BJ (cell line): ENCODE measurements at regions not wholly inside any gene's neighbourhood (a gene's known extent, or its start where the extent isn't known, plus 50 kb on each side); places are given as distances from the start of the nearest gene placed in this dataset.
"Not testable (repeated sequence)": the region's sequence is repeated elsewhere in the genome, so short reads cannot be mapped to it uniquely, and the experiment has no call there.

Source experiments
- CTCF ChIA-PET: fragments of 350-600 bp; formaldehyde crosslinking; extraction: SDS; loops from one replicate; lab custom pipeline; 2021; ENCODE audit warnings: antibody characterized with exemption, inconsistent platforms; lab: Yijun Ruan, JAX
- POLR2A ChIA-PET: fragments of 300-600 bp; sonication (Branson Sonifier 250); formaldehyde crosslinking; extraction: SDS; loops from one replicate; lab custom pipeline; 2021; ENCODE audit warnings: antibody characterized with exemption; lab: Charles Lee
- DNase-seq: peaks from one replicate; pipeline ENCODE4 v3.0.0-alpha.2; 2011; ENCODE audit warnings: low read depth
- H3K27me3 ChIP-seq: 2 replicates; pipeline ENCODE4 v1.6.0; 2011; ENCODE audit warnings: low read length; ENCODE audit not compliant: control insufficient read depth, insufficient read depth
- H3K36me3 ChIP-seq: 2 replicates; pipeline ENCODE4 v1.5.1; 2011; ENCODE audit warnings: low read length; ENCODE audit not compliant: control insufficient read depth, insufficient read depth
- H3K4me3 ChIP-seq: 2 replicates; pipeline ENCODE4 v1.5.1; 2011; ENCODE audit warnings: low read depth, mild to moderate bottlenecking, control low read depth, low read length
- TF ChIP-seq, protein P1 (sequence below): IDR thresholded peaks from 2 replicates; pipeline ENCODE4 v1.5.1; 2011; ENCODE audit warnings: low read depth, mild to moderate bottlenecking, control low read depth, inconsistent platforms, low read length, moderate library complexity; ENCODE audit not compliant: insufficient read depth

DNA sequence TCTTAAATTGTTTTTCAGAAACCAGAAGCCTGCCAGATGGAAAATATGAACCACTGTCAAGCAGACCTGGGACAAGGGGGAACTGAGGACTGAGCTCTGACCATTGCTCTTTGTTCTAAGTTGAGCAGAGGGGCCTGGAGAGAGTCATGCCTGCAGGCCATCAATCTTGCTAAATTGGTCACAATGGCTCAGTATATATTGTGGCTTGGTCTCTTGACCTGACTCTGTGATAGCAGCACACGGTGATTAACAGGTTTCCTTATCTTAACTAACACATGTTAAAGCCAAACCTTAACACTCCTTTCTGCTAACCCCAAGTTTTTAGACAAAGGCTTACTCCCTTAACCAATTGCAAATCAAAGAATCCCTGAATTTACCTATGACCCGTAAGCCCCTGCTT is 1281.2 kb upstream of the NUDT12 start:
- H3K27me3 ChIP-seq: no peaks in the 10 kb centered on the region
- no peaks in the 10 kb centered on the region for H3K36me3 ChIP-seq
- POLR2A ChIA-PET: no interaction called here
- CTCF ChIA-PET: interaction anchor here (0.6 kb wide), 2 partner anchors 73 to 440 kb away, joined by 3 read pairs; no protein-coding TSS in a partner anchor
- TF ChIP-seq, protein P1, sequence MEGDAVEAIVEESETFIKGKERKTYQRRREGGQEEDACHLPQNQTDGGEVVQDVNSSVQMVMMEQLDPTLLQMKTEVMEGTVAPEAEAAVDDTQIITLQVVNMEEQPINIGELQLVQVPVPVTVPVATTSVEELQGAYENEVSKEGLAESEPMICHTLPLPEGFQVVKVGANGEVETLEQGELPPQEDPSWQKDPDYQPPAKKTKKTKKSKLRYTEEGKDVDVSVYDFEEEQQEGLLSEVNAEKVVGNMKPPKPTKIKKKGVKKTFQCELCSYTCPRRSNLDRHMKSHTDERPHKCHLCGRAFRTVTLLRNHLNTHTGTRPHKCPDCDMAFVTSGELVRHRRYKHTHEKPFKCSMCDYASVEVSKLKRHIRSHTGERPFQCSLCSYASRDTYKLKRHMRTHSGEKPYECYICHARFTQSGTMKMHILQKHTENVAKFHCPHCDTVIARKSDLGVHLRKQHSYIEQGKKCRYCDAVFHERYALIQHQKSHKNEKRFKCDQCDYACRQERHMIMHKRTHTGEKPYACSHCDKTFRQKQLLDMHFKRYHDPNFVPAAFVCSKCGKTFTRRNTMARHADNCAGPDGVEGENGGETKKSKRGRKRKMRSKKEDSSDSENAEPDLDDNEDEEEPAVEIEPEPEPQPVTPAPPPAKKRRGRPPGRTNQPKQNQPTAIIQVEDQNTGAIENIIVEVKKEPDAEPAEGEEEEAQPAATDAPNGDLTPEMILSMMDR: no peak
- no peak for DNase-seq
- no peak overlapping the region for H3K4me3 ChIP-seq

DNA sequence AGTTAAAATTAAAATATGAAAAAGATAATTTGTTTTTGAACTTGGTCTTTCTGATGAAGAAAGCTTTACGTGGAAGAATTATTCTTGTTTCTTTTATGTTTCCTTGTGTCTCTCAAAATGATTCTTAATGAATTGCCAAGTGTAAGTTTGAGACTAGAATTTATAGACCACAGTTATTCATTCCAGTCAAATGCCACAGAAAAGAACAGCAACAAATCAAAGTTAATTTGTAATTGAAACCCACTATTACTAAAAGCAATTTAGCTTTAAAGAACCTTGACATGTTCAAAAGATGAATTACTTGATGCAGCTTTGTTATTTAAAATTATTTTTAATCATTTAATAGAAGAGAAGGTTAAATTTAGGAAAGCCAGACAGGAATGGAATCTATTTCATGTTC is 1277.7 kb upstream of the NUDT12 start:
- no peak overlapping the region for H3K4me3 ChIP-seq
- POLR2A ChIA-PET: no interaction called here
- no peaks in the 10 kb centered on the region for H3K36me3 ChIP-seq
- no peak for DNase-seq
- TF ChIP-seq, protein P1: no peak
- CTCF ChIA-PET: no interaction called here
- no peaks in the 10 kb centered on the region for H3K27me3 ChIP-seq

DNA sequence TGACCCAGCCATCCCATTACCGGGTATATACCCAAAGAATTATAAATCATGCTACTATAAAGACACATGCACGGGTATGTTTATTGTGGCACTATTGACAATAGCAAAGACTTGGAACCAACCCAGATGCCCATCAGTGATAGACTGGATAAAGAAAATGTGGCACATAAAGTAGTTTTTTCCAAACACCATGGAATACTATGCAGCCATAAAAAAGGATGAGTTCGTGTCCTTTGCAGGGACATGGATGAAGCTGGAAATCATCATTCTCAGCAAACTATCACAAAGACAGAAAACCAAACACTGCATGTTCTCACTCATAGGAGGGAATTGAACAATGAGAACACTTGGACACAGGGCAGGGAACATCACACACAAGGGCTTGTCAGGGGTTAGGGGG is 1268.9 kb upstream of the NUDT12 start:
- DNase-seq, H3K4me3 ChIP-seq, POLR2A ChIA-PET, CTCF ChIA-PET, H3K36me3 ChIP-seq, H3K27me3 ChIP-seq: not testable (repeated sequence)

DNA sequence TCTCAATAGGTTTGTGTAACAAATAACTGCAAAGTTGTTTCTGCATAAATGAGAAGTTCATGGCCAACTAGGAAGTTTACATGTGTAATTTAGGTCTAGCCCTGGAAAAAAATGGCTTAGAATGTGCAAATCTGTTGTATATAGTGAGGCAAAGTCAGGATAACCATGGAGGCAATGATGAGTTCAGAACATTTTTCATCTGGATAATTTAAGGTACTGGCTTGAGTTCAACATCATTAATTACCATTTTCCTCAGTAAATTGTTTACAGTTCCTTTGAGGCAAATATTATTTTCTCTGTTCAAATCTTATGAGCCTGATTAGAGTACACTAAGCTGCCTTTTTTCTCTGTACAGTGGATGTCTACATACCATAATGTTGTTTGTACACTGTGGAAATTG is 1259.0 kb upstream of the NUDT12 start:
- TF ChIP-seq, protein P1: no peak
- no peak for DNase-seq
- POLR2A ChIA-PET: no interaction called here
- Histone ChIP-seq H3K27me3 (no peaks in the 10 kb centered on the region), H3K4me3 (no peak overlapping the region), H3K36me3 (no peaks in the 10 kb centered on the region)
- CTCF ChIA-PET: no interaction called here

DNA sequence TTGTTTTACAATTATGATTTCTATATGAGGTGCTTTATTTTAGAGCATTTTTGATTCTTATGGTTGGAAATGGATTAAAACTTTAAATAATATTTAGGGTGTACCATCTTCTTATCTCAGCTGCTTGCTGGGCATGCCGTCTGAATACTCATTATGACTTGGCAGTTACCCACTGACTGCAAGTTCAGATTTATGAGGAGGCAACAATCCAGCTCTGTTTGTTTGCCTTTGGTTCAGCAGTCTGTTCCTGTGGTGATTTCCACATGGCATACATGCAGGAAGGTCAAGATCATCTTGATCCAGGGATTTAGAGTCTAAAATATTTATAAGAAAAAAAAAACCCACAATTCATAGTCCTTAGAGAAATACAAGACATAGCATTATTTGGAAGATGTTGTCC is 1254.5 kb upstream of the NUDT12 start:
- ChIA-PET CTCF (no interaction called here), POLR2A (no interaction called here)
- Histone ChIP-seq H3K27me3 (no peaks in the 10 kb centered on the region), H3K4me3 (no peak overlapping the region), H3K36me3 (no peaks in the 10 kb centered on the region)
- TF ChIP-seq, protein P1: no peak
- no peak for DNase-seq

DNA sequence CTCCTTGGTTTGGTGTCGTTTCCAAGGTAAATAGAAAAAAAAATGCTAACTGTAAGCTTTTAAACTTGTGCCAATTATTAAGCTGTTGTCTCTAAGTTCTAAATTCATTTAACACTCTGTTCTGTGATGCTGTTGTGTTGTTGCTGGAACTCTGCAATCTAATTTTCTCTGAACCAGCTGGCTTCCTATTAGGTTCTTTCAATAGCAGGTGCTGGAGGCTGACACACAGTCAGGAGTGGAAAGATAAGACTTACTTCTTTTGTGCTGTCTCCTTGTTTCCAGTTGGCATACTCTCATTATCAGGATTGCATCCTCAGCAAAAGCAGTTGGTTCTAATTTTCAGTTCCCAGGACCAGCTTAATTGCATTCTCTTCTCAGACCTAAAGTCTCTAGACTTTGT is 1252.6 kb upstream of the NUDT12 start:
- no peaks in the 10 kb centered on the region for H3K27me3 ChIP-seq
- TF ChIP-seq, protein P1: no peak
- no peak for DNase-seq
- H3K36me3 ChIP-seq: no peaks in the 10 kb centered on the region
- no peak overlapping the region for H3K4me3 ChIP-seq
- ChIA-PET POLR2A (no interaction called here), CTCF (no interaction called here)
